Common myeloid progenitor, CD34-positive (primary cell): ENCODE measurements at regions not wholly inside any gene's neighbourhood (a gene's known extent, or its start where the extent isn't known, plus 50 kb on each side); places are given as distances from the start of the nearest gene placed in this dataset.

Experiments used
- CTCF ChIA-PET: fragments of 350-600 bp; sonication (Branson Sonifier 250); formaldehyde crosslinking; loops from one replicate; lab custom pipeline; 2021; ENCODE audit warnings: antibody characterized with exemption; lab: Charles Lee
- POLR2A ChIA-PET: fragments of 350-600 bp; sonication (Branson Sonifier 250); formaldehyde crosslinking; loops from one replicate; lab custom pipeline; 2021; ENCODE audit warnings: antibody characterized with exemption; lab: Charles Lee
- DNase-seq, 3 donors: peaks; one replicate each; pipeline versions ENCODE4 v3.0.0 to v3.0.0-alpha.2; 2013
- H3K27ac ChIP-seq, 2 experiments: 1 replicate in 1 of 2; 2 replicates in 1 of 2; pipeline ENCODE4 v1.7.0; 2013; ENCODE audit warnings: inconsistent platforms in 2 of 2, low read length in 2 of 2, mild to moderate bottlenecking in 2 of 2, low read depth in 1 of 2, moderate library complexity in 1 of 2; ENCODE audit not compliant: severe bottlenecking in 2 of 2, insufficient read depth in 1 of 2, poor library complexity in 1 of 2
- H3K27me3 ChIP-seq, 5 experiments: replicated peaks in 2 of 5; 1 replicate in 3 of 5; 2 replicates in 2 of 5; pipeline versions ENCODE4 v1.6.1 to v1.7.0; 2013; ENCODE audit warnings: low read length in 4 of 5, mild to moderate bottlenecking in 2 of 5, moderate library complexity in 2 of 5, inconsistent platforms in 1 of 5; ENCODE audit not compliant: insufficient read depth in 5 of 5, control insufficient read depth in 4 of 5
- H3K36me3 ChIP-seq, 4 experiments: 1 replicate in 2 of 4; 2 replicates in 2 of 4; pipeline versions ENCODE4 v1.6.1 to v1.7.0; 2013; ENCODE audit warnings: low read length in 3 of 4, control low read depth in 1 of 4, mild to moderate bottlenecking in 1 of 4; ENCODE audit not compliant: control insufficient read depth in 4 of 4, insufficient read depth in 4 of 4
- H3K4me1 ChIP-seq, 4 experiments: 1 replicate in 3 of 4; 2 replicates in 1 of 4; pipeline versions ENCODE4 v1.6.1 to v1.7.1; 2013; ENCODE audit warnings: low read length in 3 of 4, mild to moderate bottlenecking in 3 of 4, control low read depth in 1 of 4, inconsistent platforms in 1 of 4, moderate library complexity in 1 of 4; ENCODE audit not compliant: control insufficient read depth in 4 of 4, insufficient read depth in 4 of 4; ENCODE audit errors: control extremely low read depth in 1 of 4
- H3K4me3 ChIP-seq, 7 experiments: 1 replicate in 4 of 7; 2 replicates in 3 of 7; pipeline versions ENCODE4 v1.5.1 to v1.7.0; 2013; ENCODE audit warnings: mild to moderate bottlenecking in 7 of 7, low read length in 6 of 7, moderate library complexity in 6 of 7, inconsistent platforms in 2 of 7, low read depth in 2 of 7, control low read depth in 1 of 7; ENCODE audit not compliant: insufficient read depth in 4 of 7, control insufficient read depth in 1 of 7; ENCODE audit errors: extremely low read depth in 1 of 7
- H3K9me3 ChIP-seq, 5 experiments: 1 replicate in 4 of 5; 2 replicates in 1 of 5; pipeline versions ENCODE4 v1.6.1 to v1.7.1; 2013; ENCODE audit warnings: low read length in 4 of 5, mild to moderate bottlenecking in 2 of 5, inconsistent platforms in 1 of 5, low read depth in 1 of 5, moderate library complexity in 1 of 5; ENCODE audit not compliant: control insufficient read depth in 4 of 5, insufficient read depth in 2 of 5; ENCODE audit errors: control extremely low read depth in 1 of 5
- WGBS: methylation state at CpG from one replicate; pipeline ENCODE4 v1.1.5; 2013; ENCODE audit not compliant: insufficient coverage; 5-methylcytosine and 5-hydroxymethylcytosine counted together

DNA sequence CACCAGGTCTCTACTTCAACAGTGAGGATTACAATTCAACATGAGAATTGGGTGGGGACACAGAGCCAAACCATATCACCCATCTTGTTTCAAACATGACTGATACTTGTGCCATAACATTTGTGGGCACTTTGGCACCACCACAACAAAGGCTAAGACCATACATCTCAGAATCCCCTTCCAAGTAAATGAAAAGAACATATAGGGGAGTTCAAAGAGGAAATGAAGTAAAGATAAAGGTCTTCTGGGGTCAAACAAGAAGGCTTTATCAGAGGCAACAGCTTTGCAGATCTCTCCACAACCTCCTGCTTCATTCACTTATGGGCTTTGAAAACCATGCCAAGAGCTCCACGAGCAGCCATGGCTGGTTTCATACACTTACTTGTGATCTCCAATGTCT is 122.7 kb downstream of the ANKRD50 start:
- Histone ChIP-seq H3K9me3 (peaks cover 0 to 1% (median 0%) of the 10 kb centered on the region in 5 experiments), H3K27ac (no peak overlapping the region), H3K36me3 (no peaks in the 10 kb centered on the region), H3K4me3 (no peak overlapping the region), H3K4me1 (peaks cover 0 to 10% (median 0%) of the 10 kb centered on the region in 4 experiments), H3K27me3 (no peaks in the 10 kb centered on the region)
- ChIA-PET POLR2A (no interaction called here), CTCF (no interaction called here)
- WGBS = 57% methylated on average over 1 of the region's 1 CpG
- DNase-seq = peak; percentile 11 to 67 (median 35)

GRCh38 chr4:124590480-124590879 is 122.1 kb downstream of the ANKRD50 start:
- H3K27ac ChIP-seq = no peak overlapping the region
- no peaks in the 10 kb centered on the region for H3K27me3 ChIP-seq
- CTCF ChIA-PET = no interaction called here
- no peaks in the 10 kb centered on the region for H3K36me3 ChIP-seq
- no peak overlapping the region for H3K4me3 ChIP-seq
- POLR2A ChIA-PET = no interaction called here
- H3K9me3 ChIP-seq = peaks cover 0 to 1% (median 0%) of the 10 kb centered on the region in 5 experiments
- H3K4me1 ChIP-seq = peaks cover 0 to 12% (median 0%) of the 10 kb centered on the region in 4 experiments
- DNase-seq = peak in 1 of 3 donors; percentile 5

- H3K4me1 ChIP-seq = peaks cover 0 to 20% (median 0%) of the 10 kb centered on the region in 4 experiments
- DNase-seq = no peak
- H3K27me3 ChIP-seq = no peaks in the 10 kb centered on the region
- no CpG with 5 or more reads among the region's 2 CpGs for WGBS
- H3K27ac ChIP-seq = no peak overlapping the region
- CTCF ChIA-PET = no interaction called here
- peaks cover 0 to 1% (median 0%) of the 10 kb centered on the region in 5 experiments for H3K9me3 ChIP-seq
- POLR2A ChIA-PET = no interaction called here
- H3K36me3 ChIP-seq = no peaks in the 10 kb centered on the region
- no peak overlapping the region for H3K4me3 ChIP-seq
Observed at GRCh38 chr4:124591637-124592036, 120.9 kb downstream of the ANKRD50 start.

GRCh38 chr4:124593494-124593893 is 119.0 kb downstream of the ANKRD50 start:
- POLR2A ChIA-PET = no interaction called here
- 100% methylated on average over 2 of the region's 2 CpGs for WGBS
- Histone ChIP-seq H3K36me3 (no peaks in the 10 kb centered on the region), H3K27ac (no peak overlapping the region), H3K4me1 (peaks cover 0 to 20% (median 0%) of the 10 kb centered on the region in 4 experiments), H3K27me3 (no peaks in the 10 kb centered on the region), H3K9me3 (no peaks in the 10 kb centered on the region), H3K4me3 (no peak overlapping the region)
- CTCF ChIA-PET = no interaction called here
- DNase-seq = no peak

GRCh38 chr4:124594945-124595344 is 117.6 kb downstream of the ANKRD50 start:
- no peaks in the 10 kb centered on the region for H3K9me3 ChIP-seq
- H3K27me3 ChIP-seq = no peaks in the 10 kb centered on the region
- no peak for DNase-seq
- H3K4me1 ChIP-seq = peaks cover 0 to 16% (median 0%) of the 10 kb centered on the region in 4 experiments
- H3K36me3 ChIP-seq = no peaks in the 10 kb centered on the region
- CTCF ChIA-PET = no interaction called here
- no peak overlapping the region for H3K27ac ChIP-seq
- no peak overlapping the region for H3K4me3 ChIP-seq
- WGBS = no CpG with 5 or more reads among the region's 1 CpG
- POLR2A ChIA-PET = no interaction called here

DNA sequence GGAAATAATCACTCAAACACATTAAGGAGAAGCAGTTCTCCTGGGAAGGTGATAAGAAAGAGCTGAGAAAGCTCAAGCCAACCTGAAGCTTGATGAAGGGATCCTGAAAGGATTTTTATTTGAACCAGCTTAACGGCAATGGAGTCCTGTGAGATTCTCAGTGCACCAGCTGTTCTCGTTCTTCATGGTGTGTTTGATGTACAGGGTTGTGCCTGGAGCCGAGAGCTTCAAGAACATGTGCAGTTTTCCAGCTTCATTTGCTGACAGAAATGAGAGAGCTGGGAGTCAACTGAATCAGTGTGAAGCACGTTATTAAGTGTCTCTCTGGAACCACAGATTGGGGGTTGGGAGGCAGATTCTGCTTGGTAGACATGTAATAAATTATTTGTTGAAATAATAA is 115.7 kb downstream of the ANKRD50 start:
- Histone ChIP-seq H3K4me1 (peaks cover 0 to 10% (median 0%) of the 10 kb centered on the region in 4 experiments), H3K27me3 (no peaks in the 10 kb centered on the region), H3K4me3 (no peak overlapping the region), H3K27ac (no peak overlapping the region), H3K36me3 (no peaks in the 10 kb centered on the region), H3K9me3 (no peaks in the 10 kb centered on the region)
- WGBS = 100% methylated on average over 4 of the region's 4 CpGs
- CTCF ChIA-PET = no interaction called here
- no peak for DNase-seq
- POLR2A ChIA-PET = no interaction called here

- H3K4me1 ChIP-seq = no peaks in the 10 kb centered on the region
- H3K27ac ChIP-seq = no peak overlapping the region
- no peaks in the 10 kb centered on the region for H3K9me3 ChIP-seq
- POLR2A ChIA-PET = no interaction called here
- H3K36me3 ChIP-seq = no peaks in the 10 kb centered on the region
- H3K27me3 ChIP-seq = no peaks in the 10 kb centered on the region
- 43% methylated on average over 1 of the region's 2 CpGs for WGBS
- no peak for DNase-seq
- CTCF ChIA-PET = no interaction called here
- no peak overlapping the region for H3K4me3 ChIP-seq
Observed at GRCh38 chr4:124610211-124610610, 102.3 kb downstream of the ANKRD50 start.
